Mesenchymal stem cell (in vitro differentiated cells and primary cell): ENCODE measurements at regions not wholly inside any gene's neighbourhood (a gene's known extent, or its start where the extent isn't known, plus 50 kb on each side); places are given as distances from the start of the nearest gene placed in this dataset.

Experiments used
- DNase-seq: peaks from one replicate; pipeline ENCODE4 v3.0.0-alpha.2; 2013
- H2AFZ ChIP-seq: one replicate; pipeline ENCODE4 v1.6.1; 2013; ENCODE audit warnings: low read depth, mild to moderate bottlenecking, control low read depth, inconsistent platforms, low read length, moderate library complexity
- H2AK5ac ChIP-seq: 2 replicates; pipeline ENCODE4 v1.6.1; 2013; ENCODE audit warnings: low read length, moderate library complexity, mild to moderate bottlenecking, inconsistent platforms; ENCODE audit not compliant: severe bottlenecking
- H2BK120ac ChIP-seq: one replicate; pipeline ENCODE4 v1.6.1; 2013; ENCODE audit warnings: low read depth, mild to moderate bottlenecking, inconsistent platforms, low read length, moderate library complexity
- H2BK12ac ChIP-seq, 2 experiments: one replicate each; pipeline ENCODE4 v1.6.1; 2013; ENCODE audit warnings: inconsistent platforms in 2 of 2, low read length in 2 of 2, mild to moderate bottlenecking in 2 of 2, moderate library complexity in 2 of 2, control low read depth in 1 of 2
- H2BK15ac ChIP-seq: one replicate; pipeline ENCODE4 v1.6.1; 2013; ENCODE audit warnings: mild to moderate bottlenecking, low read depth, inconsistent platforms; ENCODE audit not compliant: poor library complexity, severe bottlenecking
- H2BK5ac ChIP-seq: 2 replicates; pipeline ENCODE4 v1.6.1; 2013; ENCODE audit warnings: low read depth, mild to moderate bottlenecking, low read length, control low read depth, inconsistent platforms; ENCODE audit not compliant: poor library complexity, severe bottlenecking
- H3K14ac ChIP-seq, 2 experiments: one replicate each; pipeline ENCODE4 v1.6.1; 2013; ENCODE audit warnings: inconsistent platforms in 2 of 2, low read length in 2 of 2, control low read depth in 1 of 2, mild to moderate bottlenecking in 1 of 2, moderate library complexity in 1 of 2
- H3K18ac ChIP-seq, 2 experiments: one replicate each; pipeline ENCODE4 v1.6.1; 2013; ENCODE audit warnings: inconsistent platforms in 2 of 2, low read length in 2 of 2, control low read depth in 1 of 2, low read depth in 1 of 2, mild to moderate bottlenecking in 1 of 2
- H3K23ac ChIP-seq, 2 experiments: one replicate each; pipeline ENCODE4 v1.6.1; 2013; ENCODE audit warnings: inconsistent platforms in 2 of 2, low read length in 2 of 2, mild to moderate bottlenecking in 2 of 2, moderate library complexity in 2 of 2, control low read depth in 1 of 2
- H3K27ac ChIP-seq: 2 replicates; pipeline ENCODE4 v1.5.1; 2013; ENCODE audit warnings: mild to moderate bottlenecking, moderate library complexity, low read length, control low read depth, inconsistent platforms; ENCODE audit not compliant: poor library complexity, severe bottlenecking
- H3K27me3 ChIP-seq, 2 experiments: 2 replicates each; pipeline versions ENCODE4 v1.6.1 to v1.7.0; 2013; ENCODE audit warnings: low read length in 2 of 2, mild to moderate bottlenecking in 2 of 2, moderate library complexity in 2 of 2, control low read depth in 1 of 2, inconsistent platforms in 1 of 2; ENCODE audit not compliant: control insufficient read depth in 1 of 2, insufficient read depth in 1 of 2
- H3K36me3 ChIP-seq, 2 experiments: 2 replicates each; pipeline versions ENCODE4 v1.6.1 to v1.7.0; 2013; ENCODE audit warnings: low read length in 2 of 2, control low read depth in 1 of 2, inconsistent platforms in 1 of 2, low read depth in 1 of 2, mild to moderate bottlenecking in 1 of 2; ENCODE audit not compliant: insufficient read depth in 2 of 2, control insufficient read depth in 1 of 2
- H3K4ac ChIP-seq, 2 experiments: one replicate each; pipeline ENCODE4 v1.6.1; 2013; ENCODE audit warnings: inconsistent platforms in 2 of 2, low read length in 2 of 2, mild to moderate bottlenecking in 2 of 2, moderate library complexity in 2 of 2, control low read depth in 1 of 2, low read depth in 1 of 2
- H3K4me1 ChIP-seq: 2 replicates; pipeline ENCODE4 v1.6.1; 2013; ENCODE audit warnings: low read depth, low read length, control low read depth; ENCODE audit not compliant: control insufficient read depth, insufficient read depth
- H3K4me2 ChIP-seq: 2 replicates; pipeline ENCODE4 v1.6.1; 2013; ENCODE audit warnings: low read length, mild to moderate bottlenecking, inconsistent platforms; ENCODE audit not compliant: poor library complexity, severe bottlenecking
- H3K4me3 ChIP-seq, 2 experiments: 2 replicates each; pipeline versions ENCODE4 v1.5.1 to v1.7.0; 2013; ENCODE audit warnings: low read length in 2 of 2, mild to moderate bottlenecking in 2 of 2, control low read depth in 1 of 2, low read depth in 1 of 2; ENCODE audit not compliant: insufficient read depth in 1 of 2
- H3K79me1 ChIP-seq: replicated peaks from 2 replicates; pipeline ENCODE4 v1.6.1; 2013; ENCODE audit warnings: mild to moderate bottlenecking, control low read depth, low read length, inconsistent platforms; ENCODE audit not compliant: poor library complexity, severe bottlenecking
- H3K9ac ChIP-seq: 2 replicates; pipeline ENCODE4 v1.7.0; 2013; ENCODE audit warnings: mild to moderate bottlenecking, low read length, moderate library complexity
- H3K9me3 ChIP-seq: 2 replicates; pipeline ENCODE4 v1.7.0; 2013; ENCODE audit warnings: mild to moderate bottlenecking, low read length; ENCODE audit not compliant: control insufficient read depth
- H4K8ac ChIP-seq: one replicate; pipeline ENCODE4 v1.6.1; 2013; ENCODE audit warnings: inconsistent platforms, mild to moderate bottlenecking, low read length, moderate library complexity
- H4K91ac ChIP-seq: one replicate; pipeline ENCODE4 v1.6.1; 2013; ENCODE audit warnings: mild to moderate bottlenecking, low read length, inconsistent platforms
- WGBS: methylation state at CpG from one replicate; pipeline ENCODE4 v1.1.7; 2013; ENCODE audit warnings: mixed read lengths; 5-methylcytosine and 5-hydroxymethylcytosine counted together

GRCh38 chr1:169001353-169001752 lies 105.1 kb upstream of the ATP1B1 start:
- no peak overlapping the region for H2AFZ ChIP-seq
- no peak overlapping the region for H2BK5ac ChIP-seq
- WGBS, result 100% methylated on average over 1 of the region's 5 CpGs
- no peak overlapping the region for H4K8ac ChIP-seq
- H3K9ac ChIP-seq, result no peak overlapping the region
- H2BK15ac ChIP-seq, result no peak overlapping the region
- H3K18ac ChIP-seq, result no peak overlapping the region
- no peaks in the 10 kb centered on the region for H3K79me1 ChIP-seq
- no peak overlapping the region for H3K14ac ChIP-seq
- H3K27ac ChIP-seq, result no peak overlapping the region
- no peak overlapping the region for H2BK12ac ChIP-seq
- H3K23ac ChIP-seq, result no peak overlapping the region
- no peak overlapping the region for H3K4me2 ChIP-seq
- no peak overlapping the region for H2BK120ac ChIP-seq
- no peaks in the 10 kb centered on the region for H3K36me3 ChIP-seq
- no peak overlapping the region for H2AK5ac ChIP-seq
- H3K9me3 ChIP-seq, result no peaks in the 10 kb centered on the region
- no peak overlapping the region for H3K4ac ChIP-seq
- no peaks in the 10 kb centered on the region for H3K27me3 ChIP-seq
- H4K91ac ChIP-seq, result no peak overlapping the region
- no peak for DNase-seq
- H3K4me1 ChIP-seq, result peaks cover 2% of the 10 kb centered on the region
- no peak overlapping the region for H3K4me3 ChIP-seq

GRCh38 chr1:169003864-169004516 lies 102.5 kb upstream of the ATP1B1 start:
- Histone ChIP-seq H2BK12ac (peak overlapping the region in 1 of 2 experiments; percentile 39), H3K36me3 (no peaks in the 10 kb centered on the region)

GRCh38 chr1:169005776-169006175 lies 100.7 kb upstream of the ATP1B1 start:
- Histone ChIP-seq H3K4me1 (peaks cover 2% of the 10 kb centered on the region), H2BK120ac (no peak overlapping the region), H3K9me3 (no peaks in the 10 kb centered on the region), H3K4me3 (no peak overlapping the region), H2AFZ (no peak overlapping the region), H3K27ac (no peak overlapping the region), H3K18ac (no peak overlapping the region), H2BK15ac (no peak overlapping the region), H2BK5ac (no peak overlapping the region), H3K27me3 (no peaks in the 10 kb centered on the region), H3K9ac (no peak overlapping the region), H4K91ac (no peak overlapping the region), H2AK5ac (no peak overlapping the region), H3K23ac (no peak overlapping the region), H4K8ac (no peak overlapping the region), H3K36me3 (no peaks in the 10 kb centered on the region), H3K14ac (no peak overlapping the region), H2BK12ac (no peak overlapping the region), H3K4me2 (no peak overlapping the region), H3K4ac (no peak overlapping the region), H3K79me1 (no peaks in the 10 kb centered on the region)
- no peak for DNase-seq
- WGBS, result 87% methylated on average over 4 of the region's 4 CpGs

More at GRCh38 chr1:169003864-169004516, 102.5 kb upstream of the ATP1B1 start:
- WGBS, result 67% methylated on average over 1 of the region's 1 CpG
- H3K4ac ChIP-seq, result no peak overlapping the region
- no peak overlapping the region for H2AFZ ChIP-seq
- H2AK5ac ChIP-seq, result peak overlapping the region; percentile 19
- no peak overlapping the region for H3K23ac ChIP-seq
- no peak overlapping the region for H4K8ac ChIP-seq
- no peak overlapping the region for H3K9ac ChIP-seq
- no peaks in the 10 kb centered on the region for H3K27me3 ChIP-seq
- H3K4me2 ChIP-seq, result no peak overlapping the region
- no peak overlapping the region for H3K14ac ChIP-seq
- H3K79me1 ChIP-seq, result no peaks in the 10 kb centered on the region
- DNase-seq, result peak; percentile 71
- H2BK5ac ChIP-seq, result no peak overlapping the region
- no peak overlapping the region for H2BK15ac ChIP-seq
- no peak overlapping the region for H2BK120ac ChIP-seq
- H3K4me1 ChIP-seq, result peaks cover 2% of the 10 kb centered on the region
- H3K4me3 ChIP-seq, result no peak overlapping the region
- no peaks in the 10 kb centered on the region for H3K9me3 ChIP-seq
- peak overlapping the region; percentile 27 for H3K27ac ChIP-seq
- H3K18ac ChIP-seq, result no peak overlapping the region
- H4K91ac ChIP-seq, result no peak overlapping the region

- no peak overlapping the region for H3K23ac ChIP-seq
- no peak overlapping the region for H4K91ac ChIP-seq
- H3K14ac ChIP-seq, result no peak overlapping the region
- DNase-seq, result no peak
- H3K9me3 ChIP-seq, result no peaks in the 10 kb centered on the region
- no peak overlapping the region for H3K27ac ChIP-seq
- no peak overlapping the region for H2AK5ac ChIP-seq
- no peaks in the 10 kb centered on the region for H3K36me3 ChIP-seq
- no peak overlapping the region for H2BK15ac ChIP-seq
- no peak overlapping the region for H4K8ac ChIP-seq
- H2BK120ac ChIP-seq, result no peak overlapping the region
- H3K4me3 ChIP-seq, result no peak overlapping the region
- no peaks in the 10 kb centered on the region for H3K27me3 ChIP-seq
- H3K18ac ChIP-seq, result no peak overlapping the region
- no peaks in the 10 kb centered on the region for H3K4me1 ChIP-seq
- no peak overlapping the region for H3K4me2 ChIP-seq
- H2BK5ac ChIP-seq, result no peak overlapping the region
- H3K79me1 ChIP-seq, result no peaks in the 10 kb centered on the region
- no peak overlapping the region for H2BK12ac ChIP-seq
- H3K9ac ChIP-seq, result no peak overlapping the region
- H2AFZ ChIP-seq, result no peak overlapping the region
- H3K4ac ChIP-seq, result no peak overlapping the region
Measured at GRCh38 chr1:169009666-169010065, 96.8 kb upstream of the ATP1B1 start.
